ENCODE measurements at regions not wholly inside any gene's neighbourhood (a gene's known extent, or its start where the extent isn't known, plus 50 kb on each side); places are given as distances from the start of the nearest gene placed in this dataset.

- Histone ChIP-seq H3K4me3 (ENCODE audit: low read length) (no peak overlapping the region), H3K27me3 (ENCODE audit: control insufficient read depth, insufficient read depth, low read length) (no peaks in the 10 kb centered on the region), H3K27ac (ENCODE audit: low read length) (no peak overlapping the region), H3K9me3 (ENCODE audit: control insufficient read depth, low read depth, low read length) (no peaks in the 10 kb centered on the region), H3K36me3 (ENCODE audit: control insufficient read depth, insufficient read depth, low read length) (no peaks in the 10 kb centered on the region), H3K4me1 (ENCODE audit: control insufficient read depth, insufficient read depth, low read length) (peaks cover 4% of the 10 kb centered on the region)
- no CpG with 5 or more reads among the region's 4 CpGs for WGBS (ENCODE audit: insufficient coverage, low lambda C conversion rate)
- DNase-seq = no peak
Measured at GRCh38 chr1:101152633-101153032, 84.2 kb upstream of the S1PR1 start.

GRCh38 chr1:101151286-101151685 is 85.5 kb upstream of the S1PR1 start:
- DNase-seq = no peak
- no peak overlapping the region for H3K27ac ChIP-seq (ENCODE audit: low read length)
- H3K36me3 ChIP-seq (ENCODE audit: control insufficient read depth, insufficient read depth, low read length) = no peaks in the 10 kb centered on the region
- 80% methylated on average over 2 of the region's 2 CpGs for WGBS (ENCODE audit: insufficient coverage, low lambda C conversion rate)
- H3K27me3 ChIP-seq (ENCODE audit: control insufficient read depth, insufficient read depth, low read length) = no peaks in the 10 kb centered on the region
- H3K4me3 ChIP-seq (ENCODE audit: low read length) = no peak overlapping the region
- no peaks in the 10 kb centered on the region for H3K9me3 ChIP-seq (ENCODE audit: control insufficient read depth, low read depth, low read length)
- H3K4me1 ChIP-seq (ENCODE audit: control insufficient read depth, insufficient read depth, low read length) = peaks cover 4% of the 10 kb centered on the region

GRCh38 chr1:101150670-101151069 is 86.1 kb upstream of the S1PR1 start:
- Histone ChIP-seq H3K4me3 (ENCODE audit: low read length) (no peak overlapping the region), H3K36me3 (ENCODE audit: control insufficient read depth, insufficient read depth, low read length) (no peaks in the 10 kb centered on the region), H3K27ac (ENCODE audit: low read length) (peak overlapping the region; percentile 19), H3K27me3 (ENCODE audit: control insufficient read depth, insufficient read depth, low read length) (no peaks in the 10 kb centered on the region), H3K9me3 (ENCODE audit: control insufficient read depth, low read depth, low read length) (no peaks in the 10 kb centered on the region), H3K4me1 (ENCODE audit: control insufficient read depth, insufficient read depth, low read length) (peaks cover 4% of the 10 kb centered on the region)
- DNase-seq = peak; percentile 63 to 86
- 73% methylated on average over 1 of the region's 5 CpGs for WGBS (ENCODE audit: insufficient coverage, low lambda C conversion rate)

- Histone ChIP-seq H3K36me3 (ENCODE audit: control insufficient read depth, insufficient read depth, low read length) (no peaks in the 10 kb centered on the region), H3K4me3 (ENCODE audit: low read length) (no peak overlapping the region), H3K4me1 (ENCODE audit: control insufficient read depth, insufficient read depth, low read length) (peaks cover 4% of the 10 kb centered on the region), H3K9me3 (ENCODE audit: control insufficient read depth, low read depth, low read length) (no peaks in the 10 kb centered on the region), H3K27me3 (ENCODE audit: control insufficient read depth, insufficient read depth, low read length) (no peaks in the 10 kb centered on the region), H3K27ac (ENCODE audit: low read length) (peak overlapping the region; percentile 19)
- 87% methylated on average over 3 of the region's 4 CpGs for WGBS (ENCODE audit: insufficient coverage, low lambda C conversion rate)
- no peak for DNase-seq
Measured at GRCh38 chr1:101150266-101150665, 86.6 kb upstream of the S1PR1 start.

- 0% methylated on average over 1 of the region's 3 CpGs for WGBS (ENCODE audit: insufficient coverage, low lambda C conversion rate)
- peaks cover 9% of the 10 kb centered on the region for H3K4me1 ChIP-seq (ENCODE audit: control insufficient read depth, insufficient read depth, low read length)
- no peak overlapping the region for H3K4me3 ChIP-seq (ENCODE audit: low read length)
- no peaks in the 10 kb centered on the region for H3K36me3 ChIP-seq (ENCODE audit: control insufficient read depth, insufficient read depth, low read length)
- H3K27ac ChIP-seq (ENCODE audit: low read length) = no peak overlapping the region
- peak in 1 of 2 donors; percentile 28 for DNase-seq
- H3K27me3 ChIP-seq (ENCODE audit: control insufficient read depth, insufficient read depth, low read length) = no peaks in the 10 kb centered on the region
- H3K9me3 ChIP-seq (ENCODE audit: control insufficient read depth, low read depth, low read length) = no peaks in the 10 kb centered on the region
Measured at GRCh38 chr1:101148980-101149379, 87.8 kb upstream of the S1PR1 start.

GRCh38 chr1:101147381-101147780 is 89.4 kb upstream of the S1PR1 start:
- H3K27ac ChIP-seq (ENCODE audit: low read length) = no peak overlapping the region
- H3K4me3 ChIP-seq (ENCODE audit: low read length) = no peak overlapping the region
- DNase-seq = no peak
- peaks cover 9% of the 10 kb centered on the region for H3K4me1 ChIP-seq (ENCODE audit: control insufficient read depth, insufficient read depth, low read length)
- no peaks in the 10 kb centered on the region for H3K36me3 ChIP-seq (ENCODE audit: control insufficient read depth, insufficient read depth, low read length)
- H3K9me3 ChIP-seq (ENCODE audit: control insufficient read depth, low read depth, low read length) = no peaks in the 10 kb centered on the region
- no peaks in the 10 kb centered on the region for H3K27me3 ChIP-seq (ENCODE audit: control insufficient read depth, insufficient read depth, low read length)
- WGBS (ENCODE audit: insufficient coverage, low lambda C conversion rate) = no CpG with 5 or more reads among the region's 3 CpGs

GRCh38 chr1:101145449-101145820 is 91.4 kb upstream of the S1PR1 start:
- Histone ChIP-seq H3K27ac (ENCODE audit: low read length) (peak overlapping the region; percentile 73), H3K9me3 (ENCODE audit: control insufficient read depth, low read depth, low read length) (no peaks in the 10 kb centered on the region), H3K27me3 (ENCODE audit: control insufficient read depth, insufficient read depth, low read length) (no peaks in the 10 kb centered on the region), H3K36me3 (ENCODE audit: control insufficient read depth, insufficient read depth, low read length) (no peaks in the 10 kb centered on the region), H3K4me1 (ENCODE audit: control insufficient read depth, insufficient read depth, low read length) (peaks cover 9% of the 10 kb centered on the region), H3K4me3 (ENCODE audit: low read length) (no peak overlapping the region)
- peak; percentile 65 to 84 for DNase-seq

- Histone ChIP-seq H3K4me3 (ENCODE audit: low read length) (no peak overlapping the region), H3K36me3 (ENCODE audit: control insufficient read depth, insufficient read depth, low read length) (no peaks in the 10 kb centered on the region), H3K4me1 (ENCODE audit: control insufficient read depth, insufficient read depth, low read length) (peaks cover 6% of the 10 kb centered on the region), H3K27me3 (ENCODE audit: control insufficient read depth, insufficient read depth, low read length) (no peaks in the 10 kb centered on the region), H3K9me3 (ENCODE audit: control insufficient read depth, low read depth, low read length) (no peaks in the 10 kb centered on the region), H3K27ac (ENCODE audit: low read length) (peak overlapping the region; percentile 73)
- no peak for DNase-seq
- WGBS (ENCODE audit: insufficient coverage, low lambda C conversion rate) = 64% methylated on average over 2 of the region's 5 CpGs
Measured at GRCh38 chr1:101144671-101145448, 92.0 kb upstream of the S1PR1 start.

- Histone ChIP-seq H3K27me3 (ENCODE audit: control insufficient read depth, insufficient read depth, low read length) (no peaks in the 10 kb centered on the region), H3K4me1 (ENCODE audit: control insufficient read depth, insufficient read depth, low read length) (peaks cover 24% of the 10 kb centered on the region), H3K27ac (ENCODE audit: low read length) (no peak overlapping the region), H3K4me3 (ENCODE audit: low read length) (no peak overlapping the region), H3K36me3 (ENCODE audit: control insufficient read depth, insufficient read depth, low read length) (no peaks in the 10 kb centered on the region), H3K9me3 (ENCODE audit: control insufficient read depth, low read depth, low read length) (no peaks in the 10 kb centered on the region)
- WGBS (ENCODE audit: insufficient coverage, low lambda C conversion rate) = 80% methylated on average over 1 of the region's 1 CpG
- DNase-seq = no peak
Measured at GRCh38 chr1:101142244-101142643, 94.6 kb upstream of the S1PR1 start.

- no peaks in the 10 kb centered on the region for H3K36me3 ChIP-seq (ENCODE audit: control insufficient read depth, insufficient read depth, low read length)
- no peak overlapping the region for H3K27ac ChIP-seq (ENCODE audit: low read length)
- no peaks in the 10 kb centered on the region for H3K9me3 ChIP-seq (ENCODE audit: control insufficient read depth, low read depth, low read length)
- H3K4me3 ChIP-seq (ENCODE audit: low read length) = no peak overlapping the region
- no peak for DNase-seq
- H3K4me1 ChIP-seq (ENCODE audit: control insufficient read depth, insufficient read depth, low read length) = peaks cover 28% of the 10 kb centered on the region
- WGBS (ENCODE audit: insufficient coverage, low lambda C conversion rate) = 67% methylated on average over 1 of the region's 2 CpGs
- no peaks in the 10 kb centered on the region for H3K27me3 ChIP-seq (ENCODE audit: control insufficient read depth, insufficient read depth, low read length)
Measured at GRCh38 chr1:101141376-101141775, 95.4 kb upstream of the S1PR1 start.

Measured in large intestine (tissue), 3 donors.